Astrocyte (in vitro differentiated cells and primary cell): ENCODE measurements at regions not wholly inside any gene's neighbourhood (a gene's known extent, or its start where the extent isn't known, plus 50 kb on each side); places are given as distances from the start of the nearest gene placed in this dataset.
A peak's percentile ranks its signal among the peaks of the same experiment; 100 is the strongest.
"Not testable (repeated sequence)": the region's sequence is repeated elsewhere in the genome, so short reads cannot be mapped to it uniquely, and the experiment has no call there.

ENCODE experiments used
- DNase-seq: peaks from one replicate; pipeline ENCODE4 v3.0.0-alpha.2; 2010; ENCODE audit warnings: low read depth
- FAIRE-seq: peaks from 2 replicates; lab custom pipeline; 2011; peaks lifted over from hg19 to GRCh38; lab: Jason Lieb, UNC
- H2AFZ ChIP-seq: 2 replicates; pipeline ENCODE4 v1.6.0; 2012; ENCODE audit warnings: low read depth, low read length, inconsistent platforms
- H3K27ac ChIP-seq: 2 replicates; pipeline ENCODE4 v1.5.1; 2011; ENCODE audit warnings: low read depth, low read length, inconsistent platforms
- H3K27me3 ChIP-seq: 2 replicates; pipeline ENCODE4 v1.6.0; 2011; ENCODE audit warnings: low read length, inconsistent platforms; ENCODE audit not compliant: insufficient read depth
- H3K36me3 ChIP-seq: 2 replicates; pipeline ENCODE4 v1.5.1; 2011; ENCODE audit warnings: low read length, inconsistent platforms; ENCODE audit not compliant: insufficient read depth
- H3K4me1 ChIP-seq: 2 replicates; pipeline ENCODE4 v1.5.1; 2011; ENCODE audit warnings: low read length, inconsistent platforms; ENCODE audit not compliant: insufficient read depth
- H3K4me2 ChIP-seq: 2 replicates; pipeline ENCODE4 v1.6.0; 2012; ENCODE audit warnings: low read length, inconsistent platforms
- H3K4me3 ChIP-seq: 2 replicates; pipeline ENCODE4 v1.5.1; 2011; ENCODE audit warnings: low read depth, mild to moderate bottlenecking, low read length, inconsistent platforms; ENCODE audit not compliant: insufficient read depth
- H3K79me2 ChIP-seq: 2 replicates; pipeline ENCODE4 v1.6.0; 2012; ENCODE audit warnings: mild to moderate bottlenecking, low read length, inconsistent platforms; ENCODE audit not compliant: insufficient read depth
- H3K9ac ChIP-seq: 2 replicates; pipeline ENCODE4 v1.6.0; 2012; ENCODE audit warnings: mild to moderate bottlenecking, low read length, inconsistent platforms
- H3K9me3 ChIP-seq: 2 replicates; pipeline ENCODE4 v1.5.1; 2012; ENCODE audit warnings: low read depth, mild to moderate bottlenecking, low read length, inconsistent platforms; ENCODE audit not compliant: insufficient read depth
- H4K20me1 ChIP-seq: 2 replicates; pipeline ENCODE4 v1.6.0; 2012; ENCODE audit warnings: low read length, inconsistent platforms; ENCODE audit not compliant: insufficient read depth
- H3K27ac Mint-ChIP-seq: one replicate; pipeline ENCODE4 v1.8.0; 2021; ENCODE audit warnings: mild to moderate bottlenecking, mixed read lengths; ENCODE audit not compliant: unreplicated experiment
- H3K27me3 Mint-ChIP-seq: one replicate; pipeline ENCODE4 v1.8.0; 2021; ENCODE audit warnings: low read depth, mixed read lengths; ENCODE audit not compliant: unreplicated experiment
- H3K36me3 Mint-ChIP-seq: one replicate; pipeline ENCODE4 v1.8.0; 2021; ENCODE audit warnings: low read depth, mixed read lengths; ENCODE audit not compliant: unreplicated experiment
- H3K4me1 Mint-ChIP-seq: one replicate; pipeline ENCODE4 v1.8.0; 2021; ENCODE audit warnings: low read depth, mixed read lengths; ENCODE audit not compliant: unreplicated experiment
- H3K4me3 Mint-ChIP-seq: one replicate; pipeline ENCODE4 v1.8.0; 2021; ENCODE audit warnings: mild to moderate bottlenecking, moderate library complexity, mixed read lengths; ENCODE audit not compliant: unreplicated experiment
- H3K9me3 Mint-ChIP-seq: one replicate; pipeline ENCODE4 v1.8.0; 2021; ENCODE audit warnings: mild to moderate bottlenecking, mixed read lengths; ENCODE audit not compliant: unreplicated experiment
- EZH2 ChIP-seq: IDR thresholded peaks from 2 replicates; pipeline ENCODE4 v1.6.1; 2012; ENCODE audit warnings: mild to moderate bottlenecking, low read length, inconsistent platforms; ENCODE audit not compliant: insufficient read depth
- TF ChIP-seq, protein P1 (sequence below): IDR thresholded peaks from 2 replicates; pipeline ENCODE4 v1.5.1; 2011; ENCODE audit warnings: low read depth, mild to moderate bottlenecking, inconsistent platforms, low read length, moderate library complexity; ENCODE audit not compliant: insufficient read depth

DNA sequence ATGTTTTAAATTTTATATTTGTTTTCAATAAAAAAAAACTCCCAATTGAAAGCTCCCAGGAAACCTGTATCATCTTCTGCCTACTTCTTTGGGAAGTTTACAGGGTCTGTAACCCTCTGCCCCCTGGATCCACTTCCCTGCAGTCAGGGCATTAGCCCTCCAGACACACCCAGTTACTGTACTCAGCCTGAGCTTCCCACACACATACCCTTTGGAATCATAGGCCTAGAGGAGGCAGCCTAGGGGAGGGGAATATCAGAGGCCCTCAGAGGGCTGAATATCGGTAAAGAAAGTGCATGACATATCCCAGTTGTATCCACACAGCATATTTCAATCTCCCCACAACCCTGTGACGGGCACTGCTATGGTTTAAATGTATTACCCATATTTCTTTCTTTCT, 56.2 kb upstream of the TFPI start:
- peak; percentile 70 for FAIRE-seq

DNA sequence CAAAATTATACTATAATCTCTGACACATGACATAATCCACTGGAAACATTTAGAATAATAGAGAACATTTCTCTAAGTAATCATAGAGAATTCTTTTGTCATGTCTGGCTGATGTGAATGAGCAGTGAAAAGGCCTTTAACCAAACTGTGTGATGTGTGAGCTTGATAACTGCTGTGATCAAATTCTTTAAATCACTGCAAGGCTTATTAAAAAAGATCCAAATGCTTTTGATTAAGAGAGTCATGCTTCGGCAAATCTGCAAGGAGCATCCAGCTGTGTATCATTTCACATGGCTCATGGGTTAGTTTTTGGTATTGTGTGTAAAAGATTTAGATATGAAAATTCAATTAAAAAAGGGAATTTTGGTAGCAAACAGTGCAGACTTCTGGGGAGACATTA, 58.6 kb upstream of the TFPI start:
- H3K27me3 ChIP-seq = no peaks in the 10 kb centered on the region
- no peaks in the 10 kb centered on the region for H4K20me1 ChIP-seq
- Mint-ChIP-seq H3K36me3 (no peaks in the 10 kb centered on the region), H3K27ac (no peak overlapping the region), H3K4me1 (peaks cover 7% of the 10 kb centered on the region), H3K4me3 (no peak overlapping the region), H3K9me3 (no peaks in the 10 kb centered on the region), H3K27me3 (no peaks in the 10 kb centered on the region)
- FAIRE-seq = no peak
- no peak for DNase-seq
- H3K4me1 ChIP-seq = no peaks in the 10 kb centered on the region
- H3K4me3 ChIP-seq = no peak overlapping the region
- H3K27ac ChIP-seq = no peak overlapping the region
- H3K4me2 ChIP-seq = no peak overlapping the region
- no peaks in the 10 kb centered on the region for H3K36me3 ChIP-seq
- H3K9me3 ChIP-seq = no peaks in the 10 kb centered on the region
- no peak overlapping the region for H2AFZ ChIP-seq
- H3K79me2 ChIP-seq = no peaks in the 10 kb centered on the region
- TF ChIP-seq EZH2 = no peak
- TF ChIP-seq, protein P1, sequence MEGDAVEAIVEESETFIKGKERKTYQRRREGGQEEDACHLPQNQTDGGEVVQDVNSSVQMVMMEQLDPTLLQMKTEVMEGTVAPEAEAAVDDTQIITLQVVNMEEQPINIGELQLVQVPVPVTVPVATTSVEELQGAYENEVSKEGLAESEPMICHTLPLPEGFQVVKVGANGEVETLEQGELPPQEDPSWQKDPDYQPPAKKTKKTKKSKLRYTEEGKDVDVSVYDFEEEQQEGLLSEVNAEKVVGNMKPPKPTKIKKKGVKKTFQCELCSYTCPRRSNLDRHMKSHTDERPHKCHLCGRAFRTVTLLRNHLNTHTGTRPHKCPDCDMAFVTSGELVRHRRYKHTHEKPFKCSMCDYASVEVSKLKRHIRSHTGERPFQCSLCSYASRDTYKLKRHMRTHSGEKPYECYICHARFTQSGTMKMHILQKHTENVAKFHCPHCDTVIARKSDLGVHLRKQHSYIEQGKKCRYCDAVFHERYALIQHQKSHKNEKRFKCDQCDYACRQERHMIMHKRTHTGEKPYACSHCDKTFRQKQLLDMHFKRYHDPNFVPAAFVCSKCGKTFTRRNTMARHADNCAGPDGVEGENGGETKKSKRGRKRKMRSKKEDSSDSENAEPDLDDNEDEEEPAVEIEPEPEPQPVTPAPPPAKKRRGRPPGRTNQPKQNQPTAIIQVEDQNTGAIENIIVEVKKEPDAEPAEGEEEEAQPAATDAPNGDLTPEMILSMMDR = no peak
- no peak overlapping the region for H3K9ac ChIP-seq

More for the DNA sequence above, 56.2 kb upstream of the TFPI start:
- not testable (repeated sequence) for H3K79me2 ChIP-seq, H3K27me3 Mint-ChIP-seq, H3K27ac ChIP-seq, H3K9me3 Mint-ChIP-seq, H3K4me3 ChIP-seq, H3K4me1 ChIP-seq, H3K4me1 Mint-ChIP-seq, H2AFZ ChIP-seq, H3K9me3 ChIP-seq, H3K9ac ChIP-seq, H4K20me1 ChIP-seq, H3K27ac Mint-ChIP-seq, H3K27me3 ChIP-seq, DNase-seq, H3K4me2 ChIP-seq, H3K4me3 Mint-ChIP-seq, H3K36me3 Mint-ChIP-seq, H3K36me3 ChIP-seq

DNA sequence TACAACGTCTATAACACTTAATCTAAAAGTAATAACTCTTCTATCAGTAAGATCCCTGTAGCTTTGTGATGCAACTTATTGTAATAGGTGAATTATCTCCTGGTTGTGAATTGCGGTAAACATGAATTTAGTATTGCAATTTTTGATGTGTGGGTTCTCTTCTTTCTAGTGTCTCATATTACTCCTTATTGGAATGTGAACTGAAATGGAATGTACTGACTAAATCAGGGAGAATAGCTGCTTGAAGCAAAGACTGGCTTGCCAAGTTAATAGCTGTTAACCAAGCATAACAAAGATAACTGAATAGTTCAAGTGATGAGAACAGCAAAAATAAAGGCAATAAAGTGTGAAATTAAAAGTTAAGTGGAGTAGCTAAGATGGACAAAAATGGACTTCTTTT, 60.5 kb upstream of the TFPI start:
- Mint-ChIP-seq H3K9me3 (no peaks in the 10 kb centered on the region), H3K4me3 (no peak overlapping the region), H3K36me3 (no peaks in the 10 kb centered on the region), H3K27me3 (no peaks in the 10 kb centered on the region), H3K27ac (no peak overlapping the region), H3K4me1 (peaks cover 11% of the 10 kb centered on the region)
- no peaks in the 10 kb centered on the region for H3K4me1 ChIP-seq
- no peak overlapping the region for H3K27ac ChIP-seq
- no peaks in the 10 kb centered on the region for H3K9me3 ChIP-seq
- no peak overlapping the region for H3K4me2 ChIP-seq
- TF ChIP-seq, protein P1 = no peak
- TF ChIP-seq EZH2 = no peak
- peak; percentile 71 for DNase-seq
- no peak overlapping the region for H3K9ac ChIP-seq
- H2AFZ ChIP-seq = no peak overlapping the region
- H3K79me2 ChIP-seq = no peaks in the 10 kb centered on the region
- H3K27me3 ChIP-seq = no peaks in the 10 kb centered on the region
- no peak for FAIRE-seq
- H4K20me1 ChIP-seq = no peaks in the 10 kb centered on the region
- no peaks in the 10 kb centered on the region for H3K36me3 ChIP-seq
- no peak overlapping the region for H3K4me3 ChIP-seq
